Glomerular visceral epithelial cell (primary cell): ENCODE measurements at regions not wholly inside any gene's neighbourhood (a gene's known extent, or its start where the extent isn't known, plus 50 kb on each side); places are given as distances from the start of the nearest gene placed in this dataset.
"Not testable (repeated sequence)": the region's sequence is repeated elsewhere in the genome, so short reads cannot be mapped to it uniquely, and the experiment has no call there.

Source experiments
- DNase-seq: peaks from one replicate; pipeline ENCODE4 v3.0.0-alpha.2; 2016; ENCODE audit errors: extremely low spot score

DNA sequence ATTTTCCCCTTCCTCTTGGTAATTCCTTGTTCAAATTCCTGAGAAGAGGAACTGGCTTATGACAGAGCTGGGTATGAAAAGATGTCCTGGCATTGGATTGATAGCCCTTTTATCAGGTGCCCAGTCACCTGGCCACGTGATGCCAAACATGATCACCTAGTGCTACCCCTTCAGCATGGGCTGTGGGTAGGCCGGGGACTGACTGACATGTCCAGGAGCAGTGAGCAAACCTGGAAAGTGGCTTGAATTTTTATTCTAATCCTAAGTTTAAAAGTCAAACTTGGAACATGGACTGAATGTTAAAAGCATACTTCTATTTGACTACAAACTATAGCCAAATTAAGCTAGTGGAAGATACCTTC lies 99.7 kb upstream of the CXCL13 start:
- no peak for DNase-seq

- no peak for DNase-seq
Observed at GRCh38 chr4:77510367-77510766, 95.3 kb upstream of the CXCL13 start.

DNA sequence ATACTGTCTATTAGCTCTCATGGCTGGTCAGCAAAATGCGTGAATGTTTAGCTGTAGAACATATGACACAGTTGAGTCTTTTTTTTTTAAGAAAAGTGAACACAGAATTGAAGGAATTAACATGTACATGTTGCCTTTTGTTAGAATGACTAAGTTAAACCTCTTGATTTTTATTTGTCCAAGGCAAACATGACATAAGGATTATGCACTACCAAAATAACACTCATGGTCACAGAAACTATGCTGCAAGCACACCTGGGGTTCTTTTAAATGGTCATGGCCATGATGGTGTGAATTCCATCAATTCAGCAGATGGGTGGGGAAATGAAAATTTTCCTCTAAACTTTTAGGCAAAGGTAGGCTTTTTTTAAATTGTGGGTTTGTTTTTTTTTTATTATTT lies 80.1 kb upstream of the CXCL13 start:
- DNase-seq, result no peak

DNA sequence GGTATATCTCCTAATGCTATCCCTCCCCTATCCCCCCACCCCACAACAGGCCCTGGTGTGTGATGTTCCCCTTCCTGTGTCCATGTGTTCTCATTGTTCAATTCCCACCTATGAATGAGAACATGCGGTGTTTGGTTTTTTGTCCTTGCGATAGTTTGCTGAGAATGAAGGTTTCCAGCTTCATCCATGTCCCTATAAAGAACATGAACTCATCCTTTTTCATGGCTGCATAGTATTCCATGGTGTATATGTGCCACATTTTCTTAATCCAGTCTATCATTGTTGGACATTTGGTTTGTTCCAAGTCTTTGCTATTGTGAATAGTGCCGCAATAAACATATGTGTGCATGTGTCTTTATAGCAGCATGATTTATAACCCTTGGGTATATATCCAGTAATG lies 77.7 kb upstream of the CXCL13 start:
- not testable (repeated sequence) for DNase-seq

DNA sequence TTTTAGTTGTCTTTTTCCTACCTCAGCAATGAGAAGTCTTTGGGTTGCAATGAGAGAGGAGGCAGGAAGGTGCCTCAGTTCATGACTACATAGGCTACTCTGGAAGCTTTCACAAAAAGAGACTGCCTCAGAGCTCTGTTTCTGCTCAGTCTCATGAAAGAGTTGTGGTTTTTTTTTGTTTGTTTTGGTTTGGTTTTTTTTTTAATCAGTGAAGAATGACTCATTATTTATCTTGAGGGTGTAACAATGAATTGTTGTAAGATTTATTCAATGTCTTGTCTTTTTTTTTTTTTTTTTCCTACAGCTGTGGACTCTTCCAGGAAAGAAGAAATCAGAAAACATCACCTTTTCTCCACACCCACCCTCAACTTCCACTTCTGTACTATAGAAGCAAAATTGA lies 67.5 kb upstream of the CXCL13 start:
- DNase-seq, result peak; percentile 63

DNA sequence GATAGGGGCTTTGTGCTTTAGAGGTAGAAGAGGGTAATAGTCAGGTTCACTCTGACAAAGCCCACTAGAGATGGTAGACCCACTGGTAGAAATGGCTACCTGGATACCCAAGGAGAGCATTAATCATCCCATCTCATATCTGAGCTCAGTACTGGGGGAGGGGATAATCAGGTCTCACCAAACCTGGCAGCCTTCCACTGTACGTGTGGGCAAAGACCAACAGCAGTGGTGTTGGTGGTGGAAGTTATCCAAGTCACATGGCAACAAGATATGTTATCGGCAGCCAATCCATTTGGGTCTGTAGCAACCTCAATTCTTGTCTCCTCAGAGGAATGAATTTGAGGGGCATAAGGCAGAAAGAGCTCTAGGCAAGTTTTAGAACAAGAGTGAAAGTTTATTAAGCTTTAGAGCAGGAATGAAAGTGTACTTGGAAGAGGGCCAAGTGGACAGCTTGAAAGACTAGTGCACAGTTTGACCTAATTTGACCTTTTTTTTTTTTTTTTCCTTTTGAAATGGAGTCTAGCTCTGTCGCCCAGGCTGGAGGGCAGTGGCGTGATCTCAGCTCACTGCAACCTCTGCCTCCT lies 67.0 kb upstream of the CXCL13 start:
- DNase-seq, result peak; percentile 85
